Neuron (in vitro differentiated cells): ENCODE measurements at regions not wholly inside any gene's neighbourhood (a gene's known extent, or its start where the extent isn't known, plus 50 kb on each side); places are given as distances from the start of the nearest gene placed in this dataset.

ENCODE experiments used
- H2AFZ ChIP-seq: one replicate; pipeline ENCODE4 v1.6.1; 2013; ENCODE audit warnings: low read depth, mild to moderate bottlenecking, inconsistent platforms, low read length, moderate library complexity
- H3K27me3 ChIP-seq: one replicate; pipeline ENCODE4 v1.6.1; 2013; ENCODE audit warnings: low read length; ENCODE audit not compliant: insufficient read depth
- H3K36me3 ChIP-seq: one replicate; pipeline ENCODE4 v1.6.1; 2013; ENCODE audit warnings: low read length; ENCODE audit not compliant: insufficient read depth
- H3K4me1 ChIP-seq: one replicate; pipeline ENCODE4 v1.6.1; 2013; ENCODE audit warnings: low read length; ENCODE audit not compliant: insufficient read depth
- H3K4me3 ChIP-seq: 2 replicates; pipeline ENCODE4 v1.5.1; 2013; ENCODE audit warnings: mild to moderate bottlenecking, low read length, moderate library complexity
- H3K9me3 ChIP-seq: one replicate; pipeline ENCODE4 v1.6.1; 2013; ENCODE audit warnings: low read length

DNA sequence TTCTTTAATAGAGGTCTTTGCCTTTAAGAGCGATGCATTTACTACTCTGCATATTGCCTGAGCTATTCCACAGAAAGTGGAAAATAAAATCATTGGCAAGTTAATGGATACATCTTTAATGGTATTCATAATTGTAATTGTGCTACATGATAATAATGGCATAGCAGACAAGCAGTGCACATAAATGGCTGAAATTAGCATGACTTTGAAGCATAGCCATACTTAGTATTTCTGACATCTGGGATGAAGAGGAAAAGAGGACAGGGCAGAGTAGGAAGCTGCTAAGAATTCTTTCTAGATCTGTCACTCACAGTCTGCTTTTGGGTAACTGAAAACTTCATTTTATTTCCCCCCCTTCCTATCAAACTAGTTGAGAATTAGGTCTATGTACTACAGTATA, 195.0 kb upstream of the NRIP1 start:
- Histone ChIP-seq H2AFZ (no peak overlapping the region), H3K4me3 (no peak overlapping the region), H3K27me3 (no peaks in the 10 kb centered on the region), H3K9me3 (no peaks in the 10 kb centered on the region), H3K4me1 (no peaks in the 10 kb centered on the region), H3K36me3 (no peaks in the 10 kb centered on the region)

DNA sequence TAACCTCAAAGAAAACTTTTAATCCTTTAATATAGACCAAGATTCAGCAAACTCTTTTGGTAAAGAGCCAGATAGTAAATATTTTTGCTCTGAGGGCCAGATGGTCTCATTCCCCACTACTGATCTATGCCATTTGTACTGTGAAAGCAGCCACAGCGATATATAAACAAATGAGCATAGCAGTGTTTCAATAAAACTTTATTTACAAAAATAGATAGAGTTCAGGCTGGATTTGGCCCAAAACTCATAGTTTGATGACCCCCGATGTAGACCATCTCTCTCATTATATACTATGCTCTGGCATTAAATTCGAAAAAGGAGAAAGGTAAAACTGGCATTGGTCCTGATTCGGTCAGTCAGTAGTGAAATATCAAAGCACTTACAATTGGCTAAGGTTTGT, 195.8 kb upstream of the NRIP1 start:
- Histone ChIP-seq H3K9me3 (no peaks in the 10 kb centered on the region), H3K4me1 (no peaks in the 10 kb centered on the region), H2AFZ (no peak overlapping the region), H3K36me3 (no peaks in the 10 kb centered on the region), H3K27me3 (no peaks in the 10 kb centered on the region), H3K4me3 (no peak overlapping the region)

DNA sequence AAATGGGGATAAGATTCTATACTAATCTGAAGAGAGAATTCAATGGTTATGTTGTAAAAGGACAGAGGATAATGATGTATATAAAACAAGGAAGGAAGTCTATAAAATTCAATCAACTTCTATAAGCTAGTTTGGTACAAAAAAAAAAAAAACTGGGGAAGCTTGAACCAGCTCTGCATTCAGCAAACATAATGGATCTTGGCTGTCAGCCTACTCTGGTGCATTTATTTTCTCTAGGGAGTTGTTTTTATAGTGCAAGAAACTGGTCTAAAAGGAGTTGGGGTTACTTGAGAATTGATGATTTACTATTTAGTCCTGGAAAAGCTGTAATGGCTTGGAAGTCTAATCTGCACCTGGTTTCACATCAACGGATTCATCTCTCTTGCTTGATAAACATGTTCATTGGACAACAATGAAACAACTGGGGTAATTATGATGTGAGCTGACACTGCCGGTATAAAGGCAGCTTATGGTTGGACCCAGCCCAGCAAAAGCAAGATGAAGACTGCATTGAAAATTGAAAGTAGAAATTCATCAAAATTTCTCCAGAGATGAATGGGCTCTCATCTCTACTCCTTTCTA, 199.4 kb upstream of the NRIP1 start:
- Histone ChIP-seq H3K4me1 (no peaks in the 10 kb centered on the region), H3K27me3 (no peaks in the 10 kb centered on the region), H3K36me3 (no peaks in the 10 kb centered on the region), H3K4me3 (no peak overlapping the region), H2AFZ (no peak overlapping the region), H3K9me3 (no peaks in the 10 kb centered on the region)

DNA sequence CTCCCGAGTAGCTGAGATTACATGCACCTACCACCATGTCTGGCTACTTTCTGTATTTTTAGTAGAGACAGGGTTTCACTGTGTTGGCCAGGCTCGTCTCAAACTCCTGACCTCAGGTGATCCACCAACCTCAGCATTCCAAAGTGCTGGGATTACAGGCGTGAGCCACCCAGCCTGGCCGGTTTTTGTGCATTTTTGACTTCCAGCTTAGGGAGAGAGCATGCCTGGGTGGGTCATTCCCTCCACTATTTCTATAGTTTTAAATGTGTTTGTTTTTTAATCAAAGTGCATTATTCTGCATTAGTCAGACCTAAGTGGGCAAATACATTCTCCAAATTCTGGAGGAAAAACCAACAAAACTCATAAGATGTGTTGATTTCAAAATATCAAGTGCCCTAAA, 207.4 kb upstream of the NRIP1 start:
- peaks cover 2% of the 10 kb centered on the region for H3K4me1 ChIP-seq
- no peak overlapping the region for H3K4me3 ChIP-seq
- H3K36me3 ChIP-seq, result no peaks in the 10 kb centered on the region
- H3K9me3 ChIP-seq, result no peaks in the 10 kb centered on the region
- no peaks in the 10 kb centered on the region for H3K27me3 ChIP-seq
- H2AFZ ChIP-seq, result no peak overlapping the region

DNA sequence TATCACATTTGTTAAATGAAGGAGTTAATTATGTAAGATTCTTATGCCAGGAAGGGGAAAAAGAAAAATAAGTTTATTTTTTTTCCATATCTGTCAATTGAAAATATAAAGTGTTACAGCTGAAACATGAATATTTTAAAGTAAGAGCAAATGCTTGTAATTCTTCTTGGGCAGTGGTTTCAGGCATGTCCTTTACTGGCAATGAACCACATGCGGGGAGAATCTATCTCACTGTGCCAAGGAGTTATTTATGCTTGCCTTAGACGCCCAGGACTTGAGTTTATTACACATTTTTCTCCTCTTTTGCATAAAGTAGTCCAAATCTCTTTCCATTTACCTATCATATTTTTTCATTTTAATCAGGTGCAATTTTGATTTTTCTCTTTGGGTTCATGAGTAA, 207.8 kb upstream of the NRIP1 start:
- no peaks in the 10 kb centered on the region for H3K9me3 ChIP-seq
- no peak overlapping the region for H3K4me3 ChIP-seq
- no peaks in the 10 kb centered on the region for H3K36me3 ChIP-seq
- no peaks in the 10 kb centered on the region for H3K27me3 ChIP-seq
- H2AFZ ChIP-seq, result no peak overlapping the region
- peaks cover 2% of the 10 kb centered on the region for H3K4me1 ChIP-seq

DNA sequence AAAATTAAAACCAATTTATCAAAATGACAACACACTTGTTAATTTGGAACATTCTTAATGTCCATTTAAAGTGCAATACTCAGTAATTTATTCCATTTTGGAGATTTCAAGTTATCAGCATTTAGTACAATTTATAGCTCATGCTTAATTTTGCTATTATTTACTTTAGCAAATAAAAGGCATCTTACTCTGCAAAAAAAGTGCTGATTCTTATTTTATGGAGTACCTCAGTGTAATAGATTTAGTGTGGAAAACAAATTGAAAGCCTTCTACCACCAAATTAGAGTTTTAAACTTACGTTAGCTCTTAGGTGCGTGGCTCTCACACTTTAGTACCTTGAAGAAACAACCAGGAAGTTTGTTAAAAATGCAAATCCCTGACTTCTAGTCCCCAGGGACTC, 208.4 kb upstream of the NRIP1 start:
- Histone ChIP-seq H3K27me3 (no peaks in the 10 kb centered on the region), H3K36me3 (no peaks in the 10 kb centered on the region), H3K4me1 (peaks cover 2% of the 10 kb centered on the region), H3K4me3 (no peak overlapping the region), H2AFZ (no peak overlapping the region), H3K9me3 (no peaks in the 10 kb centered on the region)

DNA sequence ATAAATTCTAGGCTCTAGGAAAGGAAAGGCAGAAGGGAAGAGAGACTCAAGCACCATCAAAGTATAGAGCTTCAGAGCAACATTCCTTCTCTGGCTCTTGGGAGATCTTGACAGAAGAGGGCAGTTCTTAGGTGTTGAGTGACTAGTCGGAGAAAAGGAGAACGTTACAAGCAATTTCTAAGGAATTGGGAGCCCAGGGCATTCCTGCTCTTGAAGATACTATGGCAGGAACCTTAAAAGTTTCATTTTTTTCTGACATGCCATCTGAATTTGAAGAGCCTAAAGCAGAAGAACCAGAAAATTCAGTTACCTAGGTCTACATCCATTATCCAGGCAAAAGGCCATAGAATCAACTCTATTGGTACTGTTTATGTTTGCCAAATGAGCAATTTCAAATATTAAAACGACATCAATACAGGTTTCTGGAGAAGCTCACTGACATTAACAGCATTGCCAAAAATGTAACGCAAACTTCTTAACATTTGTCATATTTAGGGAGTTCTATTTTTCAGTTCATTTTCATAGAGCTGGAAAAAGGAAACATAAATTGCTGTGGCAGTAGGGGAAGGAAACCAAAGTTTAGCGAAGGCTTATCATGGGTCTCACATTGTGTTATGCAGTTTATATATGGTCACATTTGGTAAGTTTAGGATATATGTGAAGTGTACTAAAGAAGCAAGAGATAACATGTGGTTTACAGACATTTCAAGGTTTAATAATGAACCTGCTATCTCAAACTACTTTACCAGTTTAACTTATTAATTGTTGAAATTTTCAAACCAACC, 210.1 kb upstream of the NRIP1 start:
- no peak overlapping the region for H3K4me3 ChIP-seq
- peaks cover 2% of the 10 kb centered on the region for H3K4me1 ChIP-seq
- H2AFZ ChIP-seq, result no peak overlapping the region
- H3K9me3 ChIP-seq, result no peaks in the 10 kb centered on the region
- no peaks in the 10 kb centered on the region for H3K36me3 ChIP-seq
- no peaks in the 10 kb centered on the region for H3K27me3 ChIP-seq

DNA sequence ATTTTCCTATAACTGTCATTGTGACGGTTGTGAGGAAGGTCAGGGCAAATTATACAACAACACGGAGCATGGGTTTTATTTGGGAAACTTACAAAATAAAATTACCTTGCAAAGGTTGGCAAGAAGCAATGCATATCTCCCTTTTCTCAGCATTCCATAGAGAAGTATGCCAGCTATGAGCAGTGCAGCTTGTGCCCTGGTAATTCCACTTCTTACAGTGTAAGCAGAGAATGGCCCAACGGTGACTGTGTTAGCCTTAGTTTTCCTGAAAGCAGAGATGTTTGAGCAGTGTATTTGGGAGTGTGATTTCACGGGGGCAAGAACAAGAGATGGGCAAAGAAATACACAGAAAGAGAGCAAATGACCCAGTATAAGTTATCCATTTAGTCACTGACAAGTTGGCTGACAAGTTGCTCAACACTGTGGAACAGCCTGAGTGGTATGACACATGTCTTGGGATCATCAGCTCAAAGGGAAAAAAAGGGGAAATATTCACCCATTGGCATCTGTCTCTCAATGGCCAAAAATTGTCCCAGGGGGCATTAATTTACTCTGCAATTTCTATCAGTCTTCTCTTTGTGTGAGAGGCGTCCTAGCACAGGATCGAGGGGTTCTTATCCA, 210.9 kb upstream of the NRIP1 start:
- Histone ChIP-seq H2AFZ (no peak overlapping the region), H3K9me3 (no peaks in the 10 kb centered on the region), H3K27me3 (no peaks in the 10 kb centered on the region), H3K36me3 (no peaks in the 10 kb centered on the region), H3K4me3 (no peak overlapping the region), H3K4me1 (peaks cover 2% of the 10 kb centered on the region)

DNA sequence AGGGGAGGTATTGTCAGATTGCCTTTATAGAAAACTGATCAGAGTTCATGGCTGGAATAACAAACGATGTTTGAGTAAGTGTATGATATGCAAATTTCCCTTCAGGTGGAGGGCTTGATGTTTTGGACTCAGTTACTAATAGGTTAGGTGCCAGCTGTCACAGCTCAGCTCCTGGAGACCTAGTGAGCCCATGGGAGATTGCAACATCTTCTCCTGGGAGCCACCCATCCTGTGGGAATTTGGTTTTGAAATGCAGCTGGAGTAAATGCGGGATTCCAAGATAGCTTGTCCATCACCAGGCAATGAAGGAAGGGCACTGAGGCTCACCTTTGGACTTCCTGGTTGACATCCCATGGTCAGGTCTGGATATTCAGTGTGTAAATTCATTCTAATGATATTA, 211.4 kb upstream of the NRIP1 start:
- no peaks in the 10 kb centered on the region for H3K36me3 ChIP-seq
- H2AFZ ChIP-seq, result no peak overlapping the region
- no peaks in the 10 kb centered on the region for H3K9me3 ChIP-seq
- H3K4me3 ChIP-seq, result no peak overlapping the region
- H3K27me3 ChIP-seq, result no peaks in the 10 kb centered on the region
- peaks cover 2% of the 10 kb centered on the region for H3K4me1 ChIP-seq

DNA sequence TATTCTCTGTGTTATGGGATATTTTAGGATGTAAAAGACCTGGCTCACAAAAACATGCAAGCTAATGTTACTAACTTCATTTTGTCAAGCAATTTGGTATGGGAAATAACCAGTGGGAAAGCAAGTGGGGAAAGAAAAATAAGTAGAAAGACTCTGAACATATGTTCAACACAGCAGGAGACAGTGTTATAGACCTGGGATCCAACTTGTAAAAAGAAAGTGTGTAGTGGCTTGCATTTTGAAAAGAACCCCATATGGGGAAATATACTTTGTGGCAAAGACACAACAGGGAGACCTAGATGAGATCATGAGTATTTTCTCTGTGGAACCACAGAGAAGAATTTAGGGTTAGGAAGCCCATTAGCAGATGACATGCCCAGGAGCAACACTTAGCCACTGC, 212.7 kb upstream of the NRIP1 start:
- peaks cover 2% of the 10 kb centered on the region for H3K4me1 ChIP-seq
- H3K9me3 ChIP-seq, result peaks cover 2% of the 10 kb centered on the region
- no peaks in the 10 kb centered on the region for H3K27me3 ChIP-seq
- H2AFZ ChIP-seq, result no peak overlapping the region
- H3K36me3 ChIP-seq, result no peaks in the 10 kb centered on the region
- H3K4me3 ChIP-seq, result no peak overlapping the region

DNA sequence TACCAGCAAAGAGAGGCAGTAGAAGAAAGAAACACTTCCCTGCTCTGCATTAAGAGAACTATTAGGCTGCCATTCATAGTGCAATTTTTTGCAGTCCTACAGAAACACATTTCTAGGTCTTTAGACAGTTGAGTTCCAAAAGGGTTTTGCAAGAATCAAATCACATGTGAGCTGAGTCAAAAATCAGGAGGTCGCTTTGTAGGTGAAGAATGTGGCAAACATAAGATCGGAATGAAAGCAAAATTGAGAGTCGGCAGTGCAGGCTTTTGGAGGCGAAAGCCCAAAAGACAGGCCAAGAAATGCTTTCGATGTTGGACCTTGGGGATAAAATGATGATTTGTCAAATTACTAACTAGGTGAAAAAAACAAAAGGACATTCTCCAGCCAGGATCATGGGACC, 213.5 kb upstream of the NRIP1 start:
- H3K4me3 ChIP-seq, result no peak overlapping the region
- no peak overlapping the region for H2AFZ ChIP-seq
- no peaks in the 10 kb centered on the region for H3K36me3 ChIP-seq
- peaks cover 2% of the 10 kb centered on the region for H3K4me1 ChIP-seq
- H3K9me3 ChIP-seq, result peaks cover 2% of the 10 kb centered on the region
- H3K27me3 ChIP-seq, result no peaks in the 10 kb centered on the region

DNA sequence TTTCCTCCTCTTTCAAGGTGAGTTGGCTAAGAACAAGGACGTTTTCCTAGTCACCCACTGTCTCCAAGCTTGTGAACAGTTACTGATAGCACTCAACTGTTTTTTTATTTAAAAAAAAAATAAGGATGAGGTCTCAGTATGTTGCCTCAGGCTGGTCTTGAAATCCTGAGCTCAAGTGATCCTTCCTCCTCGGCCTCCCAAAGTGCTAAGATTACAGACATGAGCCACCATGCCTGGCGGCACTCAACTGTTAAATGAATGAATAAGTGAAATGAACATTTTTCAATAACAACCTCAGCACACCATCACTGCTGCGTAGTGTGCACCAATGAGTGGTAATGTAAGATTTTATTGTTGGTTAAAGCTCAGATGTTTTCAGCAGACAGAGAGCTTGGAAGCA, 214.1 kb upstream of the NRIP1 start:
- H2AFZ ChIP-seq, result no peak overlapping the region
- peaks cover 2% of the 10 kb centered on the region for H3K4me1 ChIP-seq
- H3K4me3 ChIP-seq, result no peak overlapping the region
- H3K9me3 ChIP-seq, result peaks cover 2% of the 10 kb centered on the region
- no peaks in the 10 kb centered on the region for H3K36me3 ChIP-seq
- no peaks in the 10 kb centered on the region for H3K27me3 ChIP-seq

DNA sequence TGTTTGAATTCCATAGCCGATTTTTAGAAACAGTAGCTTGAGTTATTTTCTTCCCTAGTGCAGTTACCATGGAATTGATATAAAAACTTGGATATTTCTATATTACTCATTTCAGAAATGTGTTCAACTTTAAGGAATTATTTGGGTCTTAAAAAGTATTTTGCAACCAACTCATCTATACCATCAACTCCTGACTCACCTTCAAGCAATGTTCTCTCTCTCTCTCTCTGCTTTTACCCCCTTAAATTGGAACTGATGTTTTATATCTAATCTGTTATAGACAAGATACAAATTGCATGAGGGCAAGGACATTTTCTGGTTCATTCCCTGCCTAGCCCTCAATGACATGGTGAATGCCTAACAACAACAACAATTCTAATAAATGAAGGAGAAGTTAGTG, 214.7 kb upstream of the NRIP1 start:
- Histone ChIP-seq H3K4me1 (peaks cover 2% of the 10 kb centered on the region), H3K27me3 (no peaks in the 10 kb centered on the region), H2AFZ (no peak overlapping the region), H3K36me3 (no peaks in the 10 kb centered on the region), H3K4me3 (no peak overlapping the region), H3K9me3 (peaks cover 2% of the 10 kb centered on the region)
